B cell (primary cell): ENCODE measurements at regions not wholly inside any gene's neighbourhood (a gene's known extent, or its start where the extent isn't known, plus 50 kb on each side); places are given as distances from the start of the nearest gene placed in this dataset.

Experiments
- ATAC-seq: fragments of 200-7000 bp; cut with Tn5 transposase; one replicate; pipeline ENCODE4 v1.10.0; 2021; ENCODE audit warnings: low read depth, mild to moderate bottlenecking, moderate number of reproducible peaks, moderate library complexity
- CTCF ChIA-PET: fragments of 350-600 bp; sonication (Branson Sonifier 250); formaldehyde crosslinking; loops from one replicate; lab custom pipeline; 2021; ENCODE audit warnings: antibody characterized with exemption, inconsistent platforms; lab: Charles Lee
- POLR2A ChIA-PET: fragments of 350-600 bp; sonication (Branson Sonifier 250); formaldehyde crosslinking; loops from one replicate; lab custom pipeline; 2021; ENCODE audit warnings: antibody characterized with exemption; lab: Charles Lee
- DNase-seq: peaks from one replicate; pipeline ENCODE4 v3.0.0; 2013
- H2AFZ ChIP-seq: 2 replicates; pipeline ENCODE4 v1.6.1; 2012; ENCODE audit warnings: mild to moderate bottlenecking, low read depth, low read length; ENCODE audit not compliant: insufficient read depth, poor library complexity, severe bottlenecking
- H3K27ac ChIP-seq, 2 donors: 1 replicate in 1 of 2; 2 replicates in 1 of 2; pipeline ENCODE4 v1.5.1; 2012 to 2013; ENCODE audit warnings: low read length in 2 of 2, mild to moderate bottlenecking in 2 of 2, moderate library complexity in 1 of 2
- H3K27me3 ChIP-seq, 4 experiments: fragments of 200-600 bp in 1 of 4; sonication (generic) in 1 of 4; replicated peaks in 1 of 4; 1 replicate in 2 of 4; 2 replicates in 2 of 4; pipeline versions ENCODE4 v1.6.1 to v1.7.0; 2013 to 2016; ENCODE audit warnings: low read length in 3 of 4, mild to moderate bottlenecking in 2 of 4, mixed read lengths in 1 of 4, moderate library complexity in 1 of 4; ENCODE audit not compliant: insufficient read depth in 4 of 4, control insufficient read depth in 3 of 4; ENCODE audit errors: control extremely low read depth in 1 of 4
- H3K36me3 ChIP-seq, 2 experiments: replicated peaks in 1 of 2; 1 replicate in 1 of 2; 2 replicates in 1 of 2; pipeline versions ENCODE4 v1.6.1 to v1.7.1; 2013; ENCODE audit warnings: low read length in 1 of 2; ENCODE audit not compliant: insufficient read depth in 2 of 2, control insufficient read depth in 1 of 2; ENCODE audit errors: control extremely low read depth in 1 of 2, extremely low read depth in 1 of 2
- H3K4me1 ChIP-seq, 2 donors: fragments of 200-600 bp in 1 of 2; sonication (generic) in 1 of 2; 1 replicate in 1 of 2; 2 replicates in 1 of 2; pipeline versions ENCODE4 v1.5.1 to v1.6.1; 2013 to 2017; ENCODE audit warnings: low read length in 2 of 2; ENCODE audit not compliant: control insufficient read depth in 2 of 2, insufficient read depth in 2 of 2
- H3K4me2 ChIP-seq: replicated peaks from 2 replicates; pipeline ENCODE3; 2012; ENCODE audit warnings: mild to moderate bottlenecking, low read depth, low read length; ENCODE audit not compliant: poor library complexity, severe bottlenecking
- H3K4me3 ChIP-seq, 5 experiments: fragments of 200-600 bp in 1 of 5; sonication (generic) in 1 of 5; 1 replicate in 3 of 5; 2 replicates in 2 of 5; pipeline versions ENCODE4 v1.5.1 to v1.7.0; 2011 to 2016; ENCODE audit warnings: low read length in 4 of 5, mild to moderate bottlenecking in 4 of 5, low read depth in 2 of 5, control low read depth in 1 of 5, moderate library complexity in 1 of 5; ENCODE audit not compliant: insufficient read depth in 1 of 5; ENCODE audit errors: control extremely low read depth in 1 of 5, extremely low read depth in 1 of 5
- H3K79me2 ChIP-seq: fragments of 200-600 bp; sonication (generic); one replicate; pipeline ENCODE4 v1.6.0; 2016; ENCODE audit warnings: low read length; ENCODE audit not compliant: control insufficient read depth, insufficient read depth
- H3K9ac ChIP-seq: fragments of 200-600 bp; sonication (generic); 2 replicates; pipeline ENCODE4 v1.6.1; 2017; ENCODE audit warnings: mild to moderate bottlenecking, low read length, moderate library complexity
- H3K9me3 ChIP-seq, 3 donors: one replicate each; pipeline versions ENCODE4 v1.6.1 to v1.7.1; 2013; ENCODE audit warnings: low read length in 2 of 3; ENCODE audit not compliant: control insufficient read depth in 2 of 3, insufficient read depth in 1 of 3; ENCODE audit errors: control extremely low read depth in 1 of 3
- H4K20me1 ChIP-seq: 2 replicates; pipeline ENCODE4 v1.6.0; 2012; ENCODE audit warnings: mild to moderate bottlenecking, low read length; ENCODE audit not compliant: insufficient read depth, control insufficient read depth, poor library complexity, severe bottlenecking
- H3K27ac Mint-ChIP-seq: one replicate; pipeline ENCODE4 v1.8.0; 2021; ENCODE audit warnings: mixed read lengths
- H3K27me3 Mint-ChIP-seq: one replicate; pipeline ENCODE4 v1.8.0; 2021; ENCODE audit warnings: mixed read lengths
- H3K4me1 Mint-ChIP-seq: one replicate; pipeline ENCODE4 v1.8.0; 2021; ENCODE audit warnings: mixed read lengths
- H3K4me3 Mint-ChIP-seq: one replicate; pipeline ENCODE4 v1.8.0; 2021; ENCODE audit warnings: mixed read lengths
- H3K9me3 Mint-ChIP-seq: one replicate; pipeline ENCODE4 v1.8.0; 2022; ENCODE audit warnings: mixed read lengths; ENCODE audit not compliant: insufficient read depth
- EZH2 ChIP-seq: IDR thresholded peaks from 2 replicates; pipeline ENCODE4 v1.6.1; 2012; ENCODE audit warnings: borderline replicate concordance, low read depth, mild to moderate bottlenecking, moderate library complexity, low read length; ENCODE audit not compliant: insufficient read depth, poor library complexity, severe bottlenecking
- WGBS: methylation state at CpG from one replicate; pipeline ENCODE4 v1.1.5; 2013; ENCODE audit warnings: missing lambda C conversion rate; ENCODE audit not compliant: insufficient coverage; 5-methylcytosine and 5-hydroxymethylcytosine counted together
- intact Hi-C: fragments of 100-400 bp; cut with micrococcal nuclease; formaldehyde crosslinking; loops from one replicate; pipeline ENCODE4 v1.10.0; 2022
- TF ChIP-seq, protein P1 (sequence below): fragments of 200-600 bp; IDR thresholded peaks from one replicate; pipeline ENCODE4 v1.8.0; 2022; ENCODE audit warnings: antibody characterized with exemption, mild to moderate bottlenecking

DNA sequence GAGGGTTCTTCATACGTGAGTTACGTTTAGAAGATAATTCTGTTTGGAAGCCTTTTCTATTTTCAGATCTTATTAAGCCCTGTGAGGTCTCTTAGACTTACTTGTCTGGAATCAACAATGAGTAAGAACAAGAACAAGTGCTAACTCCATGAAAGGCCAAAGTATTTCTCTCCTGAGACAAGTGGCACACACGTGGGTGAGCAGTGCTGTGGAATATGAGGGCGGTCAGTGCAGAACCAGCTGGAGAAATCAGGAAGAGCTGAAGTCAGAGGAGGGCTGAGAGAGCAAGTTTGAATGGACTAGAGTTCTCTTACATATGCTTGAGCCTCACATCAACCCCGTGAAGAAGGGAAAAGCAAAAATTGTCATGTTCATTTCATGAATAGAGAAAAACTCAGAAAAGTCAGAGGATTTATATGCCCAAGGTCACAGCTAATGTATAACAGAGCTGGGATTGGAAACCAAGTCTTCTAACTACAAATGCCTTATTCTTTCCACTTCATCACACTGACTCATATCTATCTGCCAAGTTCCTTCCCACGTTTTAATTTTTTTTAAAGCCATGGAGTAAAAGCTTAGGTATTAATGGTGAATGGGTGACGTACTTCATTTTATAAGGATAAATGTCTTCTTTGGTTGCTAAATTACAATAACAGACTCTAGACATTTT lies 201.3 kb upstream of the DTNBP1 start:
- H3K4me3 Mint-ChIP-seq = no peak overlapping the region
- H3K4me2 ChIP-seq = no peak overlapping the region
- no peaks in the 10 kb centered on the region for H4K20me1 ChIP-seq
- ChIA-PET POLR2A (no interaction called here), CTCF (no interaction called here)
- no peak for ATAC-seq
- H3K9ac ChIP-seq = no peak overlapping the region
- no peak overlapping the region for H2AFZ ChIP-seq
- no peak for DNase-seq
- no peak overlapping the region for H3K27ac ChIP-seq
- WGBS = 93% methylated on average over 2 of the region's 7 CpGs
- H3K27me3 ChIP-seq = no peaks in the 10 kb centered on the region
- H3K4me1 ChIP-seq = no peaks in the 10 kb centered on the region
- H3K27me3 Mint-ChIP-seq = no peaks in the 10 kb centered on the region
- H3K4me3 ChIP-seq = no peak overlapping the region
- no peak overlapping the region for H3K27ac Mint-ChIP-seq
- intact Hi-C loops = no loop called here
- H3K4me1 Mint-ChIP-seq = no peaks in the 10 kb centered on the region
- H3K36me3 ChIP-seq = no peaks in the 10 kb centered on the region
- H3K9me3 Mint-ChIP-seq = no peaks in the 10 kb centered on the region
- no peak for TF ChIP-seq EZH2
- TF ChIP-seq, protein P1, sequence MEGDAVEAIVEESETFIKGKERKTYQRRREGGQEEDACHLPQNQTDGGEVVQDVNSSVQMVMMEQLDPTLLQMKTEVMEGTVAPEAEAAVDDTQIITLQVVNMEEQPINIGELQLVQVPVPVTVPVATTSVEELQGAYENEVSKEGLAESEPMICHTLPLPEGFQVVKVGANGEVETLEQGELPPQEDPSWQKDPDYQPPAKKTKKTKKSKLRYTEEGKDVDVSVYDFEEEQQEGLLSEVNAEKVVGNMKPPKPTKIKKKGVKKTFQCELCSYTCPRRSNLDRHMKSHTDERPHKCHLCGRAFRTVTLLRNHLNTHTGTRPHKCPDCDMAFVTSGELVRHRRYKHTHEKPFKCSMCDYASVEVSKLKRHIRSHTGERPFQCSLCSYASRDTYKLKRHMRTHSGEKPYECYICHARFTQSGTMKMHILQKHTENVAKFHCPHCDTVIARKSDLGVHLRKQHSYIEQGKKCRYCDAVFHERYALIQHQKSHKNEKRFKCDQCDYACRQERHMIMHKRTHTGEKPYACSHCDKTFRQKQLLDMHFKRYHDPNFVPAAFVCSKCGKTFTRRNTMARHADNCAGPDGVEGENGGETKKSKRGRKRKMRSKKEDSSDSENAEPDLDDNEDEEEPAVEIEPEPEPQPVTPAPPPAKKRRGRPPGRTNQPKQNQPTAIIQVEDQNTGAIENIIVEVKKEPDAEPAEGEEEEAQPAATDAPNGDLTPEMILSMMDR = no peak
- H3K9me3 ChIP-seq = no peaks in the 10 kb centered on the region
- no peaks in the 10 kb centered on the region for H3K79me2 ChIP-seq

DNA sequence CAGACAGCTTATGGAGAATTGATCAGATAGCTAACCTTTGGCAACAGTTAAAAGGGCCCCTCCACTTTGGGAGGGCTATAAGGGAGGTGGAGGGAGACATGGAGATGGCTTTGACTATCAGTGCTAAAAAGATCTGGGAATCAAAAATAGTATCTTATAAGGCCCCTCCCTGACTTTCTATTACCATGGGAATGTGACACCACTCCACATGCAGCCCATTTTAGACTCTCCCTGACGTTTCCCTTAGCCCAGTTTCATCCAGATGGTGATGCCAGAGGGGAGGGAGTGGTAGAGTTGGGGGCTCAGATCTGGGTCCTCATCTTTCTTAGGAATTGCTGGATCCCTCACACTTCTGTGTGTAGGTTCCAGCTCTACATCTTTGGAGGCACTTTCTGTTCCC lies 200.0 kb upstream of the DTNBP1 start:
- Histone ChIP-seq H3K9me3 (no peaks in the 10 kb centered on the region), H3K4me3 (no peak overlapping the region), H3K36me3 (no peaks in the 10 kb centered on the region), H3K9ac (no peak overlapping the region), H3K27ac (no peak overlapping the region), H2AFZ (no peak overlapping the region), H3K4me2 (no peak overlapping the region), H4K20me1 (no peaks in the 10 kb centered on the region), H3K27me3 (no peaks in the 10 kb centered on the region), H3K4me1 (no peaks in the 10 kb centered on the region), H3K79me2 (no peaks in the 10 kb centered on the region)
- TF ChIP-seq EZH2 = no peak
- TF ChIP-seq, protein P1 = no peak
- H3K27ac Mint-ChIP-seq = no peak overlapping the region
- ChIA-PET CTCF (no interaction called here), POLR2A (no interaction called here)
- no peaks in the 10 kb centered on the region for H3K4me1 Mint-ChIP-seq
- no peaks in the 10 kb centered on the region for H3K27me3 Mint-ChIP-seq
- ATAC-seq (no peak), DNase-seq (no peak)
- intact Hi-C loops = no loop called here
- H3K9me3 Mint-ChIP-seq = no peaks in the 10 kb centered on the region
- no peak overlapping the region for H3K4me3 Mint-ChIP-seq
- WGBS = no CpG with 5 or more reads among the region's 1 CpG
